Kidney (tissue), 13 donors: ENCODE measurements at regions not wholly inside any gene's neighbourhood (a gene's known extent, or its start where the extent isn't known, plus 50 kb on each side); places are given as distances from the start of the nearest gene placed in this dataset.

Source experiments
- DNase-seq, 5 donors: peaks; one replicate each; pipeline ENCODE4 v3.0.0-alpha.2; 2013 to 2020
- FAIRE-seq: peaks from 2 replicates; lab custom pipeline; 2012; peaks lifted over from hg19 to GRCh38; lab: Jason Lieb, UNC
- H3K27ac ChIP-seq, 2 donors: one replicate each; pipeline ENCODE4 v1.7.0; 2013; ENCODE audit warnings: low read depth in 2 of 2, low read length in 2 of 2, inconsistent platforms in 1 of 2
- H3K27me3 ChIP-seq: one replicate; pipeline ENCODE4 v1.7.1; 2013; ENCODE audit warnings: low read length, inconsistent platforms; ENCODE audit not compliant: control insufficient read depth, insufficient read depth
- H3K36me3 ChIP-seq, 3 donors: one replicate each; pipeline versions ENCODE4 v1.7.0 to v1.7.1; 2013; ENCODE audit warnings: low read length in 3 of 3, control low read depth in 1 of 3, inconsistent platforms in 1 of 3; ENCODE audit not compliant: insufficient read depth in 3 of 3, control insufficient read depth in 2 of 3
- H3K4me1 ChIP-seq, 3 donors: one replicate each; pipeline versions ENCODE4 v1.7.0 to v1.7.1; 2013; ENCODE audit warnings: low read length in 3 of 3, inconsistent platforms in 1 of 3, low read depth in 1 of 3; ENCODE audit not compliant: control insufficient read depth in 2 of 3, insufficient read depth in 2 of 3
- H3K4me3 ChIP-seq, 3 donors: one replicate each; pipeline versions ENCODE4 v1.7.0 to v1.8.1; 2013; ENCODE audit warnings: low read length in 3 of 3, control low read depth in 1 of 3, inconsistent platforms in 1 of 3
- H3K9ac ChIP-seq, 3 donors: one replicate each; pipeline versions ENCODE4 v1.7.0 to v1.7.1; 2013; ENCODE audit warnings: low read length in 3 of 3, control low read depth in 1 of 3, inconsistent platforms in 1 of 3
- H3K9me3 ChIP-seq, 3 donors: one replicate each; pipeline versions ENCODE4 v1.7.0 to v1.7.1; 2013; ENCODE audit warnings: low read length in 3 of 3, control low read depth in 1 of 3, inconsistent platforms in 1 of 3; ENCODE audit not compliant: control insufficient read depth in 2 of 3, insufficient read depth in 1 of 3
- CTCF ChIP-seq: IDR thresholded peaks from 3 replicates; pipeline ENCODE4 v1.5.1; 2012; ENCODE audit warnings: mild to moderate bottlenecking, moderate library complexity, borderline replicate concordance; ENCODE audit not compliant: insufficient read depth; ENCODE audit errors: extremely low read depth
- intact Hi-C: fragments of 100-400 bp; cut with DNase I; formaldehyde crosslinking; loops from one replicate; pipeline ENCODE4 v1.11.1; 2022
- donor health status: control.
- donor health status: control.
- donor health status: control.
- donor health status: control.
- donor health status: control.
- donor health status: DM: yes; HTN: yes; CAD: no.
- donor health status: Normal renal cell carcinoma (clear cell type).

- intact Hi-C loops: no loop called here
- FAIRE-seq: no peak
- H3K9me3 ChIP-seq: no peaks in the 10 kb centered on the region
- H3K27me3 ChIP-seq: no peaks in the 10 kb centered on the region
- TF ChIP-seq CTCF: no peak
- no peak overlapping the region for H3K27ac ChIP-seq
- DNase-seq: peak in 1 of 5 donors; percentile 13
- H3K4me3 ChIP-seq: no peak overlapping the region
- no peaks in the 10 kb centered on the region for H3K36me3 ChIP-seq
- H3K9ac ChIP-seq: no peak overlapping the region
- H3K4me1 ChIP-seq: peaks cover 0 to 6% (median 0%) of the 10 kb centered on the region in 3 donors
Observed at GRCh38 chr10:33776419-33777070, 442.1 kb upstream of the NRP1 start.

DNA sequence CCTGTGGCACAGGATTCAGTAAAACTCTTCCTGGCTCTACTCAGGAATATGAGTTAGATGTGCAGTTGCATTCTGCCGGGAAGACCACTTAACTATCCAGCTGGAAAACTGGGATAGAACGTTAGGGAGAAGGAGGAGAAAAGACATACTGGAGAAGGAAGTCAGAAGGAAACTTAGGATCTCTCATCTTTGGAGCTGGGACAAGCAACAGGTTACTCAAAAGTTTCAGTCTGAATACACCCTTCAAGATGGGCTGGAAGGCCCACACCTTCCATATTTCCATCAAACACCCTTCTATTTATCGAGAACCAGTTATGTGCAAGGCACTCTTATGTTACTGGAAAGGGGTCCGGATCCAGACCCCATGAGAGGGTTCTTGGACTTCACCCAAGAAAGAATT is 440.4 kb upstream of the NRP1 start:
- no peaks in the 10 kb centered on the region for H3K27me3 ChIP-seq
- FAIRE-seq (no peak), DNase-seq (no peak)
- H3K9me3 ChIP-seq: no peaks in the 10 kb centered on the region
- peaks cover 0 to 3% (median 0%) of the 10 kb centered on the region in 3 donors for H3K4me1 ChIP-seq
- H3K36me3 ChIP-seq: no peaks in the 10 kb centered on the region
- no peak for TF ChIP-seq CTCF
- H3K9ac ChIP-seq: no peak overlapping the region
- no peak overlapping the region for H3K4me3 ChIP-seq
- H3K27ac ChIP-seq: no peak overlapping the region
- intact Hi-C loops: no loop called here

DNA sequence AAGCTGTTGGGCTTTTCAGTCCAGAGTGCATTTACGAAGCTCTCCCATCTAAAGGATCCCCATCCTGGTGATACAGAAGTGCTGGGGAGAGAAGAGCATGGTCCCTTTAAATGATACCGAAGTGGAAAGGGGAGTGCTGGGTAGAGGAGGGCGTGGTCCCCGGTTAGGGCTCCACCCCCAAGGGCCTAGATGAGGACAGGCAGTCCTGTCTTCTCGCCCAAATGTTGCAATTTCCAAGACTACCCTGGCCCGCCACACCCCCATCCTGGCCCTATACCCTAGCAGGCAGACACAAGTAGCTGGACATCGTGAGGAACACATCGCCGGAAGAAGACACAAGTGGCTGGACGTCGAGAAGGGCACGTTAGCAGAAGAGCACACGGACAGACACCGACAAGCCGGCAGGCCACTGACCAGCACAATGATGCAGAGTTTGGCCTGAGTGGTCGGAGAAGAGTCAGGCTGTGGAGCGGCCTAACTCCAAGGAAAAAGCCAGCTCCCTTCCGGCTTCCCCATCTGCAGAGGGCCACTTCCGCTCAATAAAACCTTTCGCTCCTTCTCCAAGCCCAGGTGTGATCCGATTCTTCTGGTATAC is 439.5 kb upstream of the NRP1 start:
- FAIRE-seq: no peak
- TF ChIP-seq CTCF: no peak
- H3K27me3 ChIP-seq: no peaks in the 10 kb centered on the region

More for the DNA sequence above, 439.5 kb upstream of the NRP1 start:
- no peak overlapping the region for H3K9ac ChIP-seq
- intact Hi-C loops: no loop called here
- H3K27ac ChIP-seq: no peak overlapping the region
- H3K4me1 ChIP-seq: peaks cover 0 to 3% (median 0%) of the 10 kb centered on the region in 3 donors
- H3K9me3 ChIP-seq: no peaks in the 10 kb centered on the region
- H3K4me3 ChIP-seq: no peak overlapping the region
- H3K36me3 ChIP-seq: no peaks in the 10 kb centered on the region
- no peak for DNase-seq
